Kidney capillary endothelial cell (primary cell): ENCODE measurements at regions not wholly inside any gene's neighbourhood (a gene's known extent, or its start where the extent isn't known, plus 50 kb on each side); places are given as distances from the start of the nearest gene placed in this dataset.

Source experiments
- DNase-seq: peaks from one replicate; pipeline ENCODE4 v3.0.0-alpha.2; 2018; ENCODE audit warnings: low spot score

- DNase-seq: no peak
Measured at GRCh38 chr15:93239591-93239990, 150.6 kb upstream of the RGMA start.

GRCh38 chr15:93238641-93239040, 149.6 kb upstream of the RGMA start:
- no peak for DNase-seq

- no peak for DNase-seq
Measured at GRCh38 chr15:93235926-93236780, 147.1 kb upstream of the RGMA start.

GRCh38 chr15:93235269-93235668, 146.3 kb upstream of the RGMA start:
- DNase-seq: no peak

GRCh38 chr15:93233710-93234109, 144.7 kb upstream of the RGMA start:
- no peak for DNase-seq

- DNase-seq: no peak
Measured at GRCh38 chr15:93232845-93233244, 143.8 kb upstream of the RGMA start.

GRCh38 chr15:93231994-93232393, 143.0 kb upstream of the RGMA start:
- no peak for DNase-seq

GRCh38 chr15:93231261-93231925, 142.4 kb upstream of the RGMA start:
- no peak for DNase-seq

GRCh38 chr15:93228546-93228945, 139.5 kb upstream of the RGMA start:
- no peak for DNase-seq

GRCh38 chr15:93223803-93224202, 134.8 kb upstream of the RGMA start:
- DNase-seq: no peak

GRCh38 chr15:93221759-93222158, 132.7 kb upstream of the RGMA start:
- no peak for DNase-seq

GRCh38 chr15:93219859-93220420, 130.9 kb upstream of the RGMA start:
- DNase-seq: no peak

GRCh38 chr15:93217343-93217742, 128.3 kb upstream of the RGMA start:
- DNase-seq: no peak

- no peak for DNase-seq
Measured at GRCh38 chr15:93214106-93214505, 125.1 kb upstream of the RGMA start.

GRCh38 chr15:93213281-93213680, 124.3 kb upstream of the RGMA start:
- DNase-seq: no peak

- no peak for DNase-seq
Measured at GRCh38 chr15:93212578-93212977, 123.6 kb upstream of the RGMA start.

- no peak for DNase-seq
Measured at GRCh38 chr15:93210995-93211394, 122.0 kb upstream of the RGMA start.

- no peak for DNase-seq
Measured at GRCh38 chr15:93209690-93210445, 120.9 kb upstream of the RGMA start.

GRCh38 chr15:93206893-93207292, 117.9 kb upstream of the RGMA start:
- no peak for DNase-seq

GRCh38 chr15:93205413-93205812, 116.4 kb upstream of the RGMA start:
- no peak for DNase-seq

- no peak for DNase-seq
Measured at GRCh38 chr15:93203036-93203435, 114.0 kb upstream of the RGMA start.

GRCh38 chr15:93202405-93202804, 113.4 kb upstream of the RGMA start:
- no peak for DNase-seq

GRCh38 chr15:93201940-93202339, 112.9 kb upstream of the RGMA start:
- DNase-seq: no peak
